Adipocyte (in vitro differentiated cells): ENCODE measurements at regions not wholly inside any gene's neighbourhood (a gene's known extent, or its start where the extent isn't known, plus 50 kb on each side); places are given as distances from the start of the nearest gene placed in this dataset.

Source experiments
- DNase-seq: peaks from one replicate; pipeline ENCODE4 v3.0.0-alpha.2; 2015; ENCODE audit warnings: low read depth
- H3K27me3 ChIP-seq: replicated peaks from 2 replicates; pipeline ENCODE4 v1.7.0; 2013; ENCODE audit warnings: mild to moderate bottlenecking, low read length, moderate library complexity; ENCODE audit not compliant: control insufficient read depth, insufficient read depth
- H3K36me3 ChIP-seq: 2 replicates; pipeline ENCODE4 v1.7.0; 2013; ENCODE audit warnings: low read length, mild to moderate bottlenecking, moderate library complexity; ENCODE audit not compliant: control insufficient read depth, insufficient read depth, severe bottlenecking
- H3K4me1 ChIP-seq: 2 replicates; pipeline ENCODE4 v1.7.0; 2013; ENCODE audit warnings: mild to moderate bottlenecking, low read length, moderate library complexity; ENCODE audit not compliant: control insufficient read depth, insufficient read depth
- H3K4me3 ChIP-seq: 2 replicates; pipeline ENCODE4 v1.7.0; 2013; ENCODE audit warnings: mild to moderate bottlenecking, low read length, moderate library complexity
- H3K9ac ChIP-seq: 2 replicates; pipeline ENCODE4 v1.7.0; 2013; ENCODE audit warnings: mild to moderate bottlenecking, low read length, moderate library complexity
- H3K9me3 ChIP-seq: 2 replicates; pipeline ENCODE4 v1.7.0; 2013; ENCODE audit warnings: mild to moderate bottlenecking, low read length, moderate library complexity; ENCODE audit not compliant: control insufficient read depth

GRCh38 chr4:4675051-4675581 is 133.3 kb upstream of the STX18 start:
- no peak for DNase-seq
- no peak overlapping the region for H3K4me3 ChIP-seq
- H3K4me1 ChIP-seq = peaks cover 24% of the 10 kb centered on the region
- no peaks in the 10 kb centered on the region for H3K36me3 ChIP-seq
- no peaks in the 10 kb centered on the region for H3K9me3 ChIP-seq
- H3K27me3 ChIP-seq = no peaks in the 10 kb centered on the region
- no peak overlapping the region for H3K9ac ChIP-seq

- Histone ChIP-seq H3K27me3 (no peaks in the 10 kb centered on the region), H3K9me3 (no peaks in the 10 kb centered on the region), H3K4me3 (no peak overlapping the region), H3K9ac (no peak overlapping the region), H3K36me3 (no peaks in the 10 kb centered on the region), H3K4me1 (peaks cover 19% of the 10 kb centered on the region)
- no peak for DNase-seq
These were observed 131.2 kb upstream of the STX18 start for GRCh38 chr4:4673070-4673469.

GRCh38 chr4:4672402-4672801 is 130.6 kb upstream of the STX18 start:
- H3K36me3 ChIP-seq = no peaks in the 10 kb centered on the region

GRCh38 chr4:4671774-4672349 is 130.0 kb upstream of the STX18 start:
- H3K36me3 ChIP-seq = no peaks in the 10 kb centered on the region
- no peaks in the 10 kb centered on the region for H3K9me3 ChIP-seq
- H3K9ac ChIP-seq = no peak overlapping the region
- no peak overlapping the region for H3K4me3 ChIP-seq
- no peak for DNase-seq
- H3K4me1 ChIP-seq = peaks cover 18% of the 10 kb centered on the region
- H3K27me3 ChIP-seq = no peaks in the 10 kb centered on the region

More at GRCh38 chr4:4672402-4672801, 130.6 kb upstream of the STX18 start:
- no peaks in the 10 kb centered on the region for H3K9me3 ChIP-seq
- no peaks in the 10 kb centered on the region for H3K27me3 ChIP-seq
- no peak for DNase-seq
- no peak overlapping the region for H3K9ac ChIP-seq
- H3K4me3 ChIP-seq = no peak overlapping the region
- peaks cover 17% of the 10 kb centered on the region for H3K4me1 ChIP-seq

GRCh38 chr4:4670869-4671268 is 129.0 kb upstream of the STX18 start:
- H3K27me3 ChIP-seq = no peaks in the 10 kb centered on the region
- H3K36me3 ChIP-seq = no peaks in the 10 kb centered on the region
- no peaks in the 10 kb centered on the region for H3K9me3 ChIP-seq
- H3K9ac ChIP-seq = no peak overlapping the region
- no peak overlapping the region for H3K4me3 ChIP-seq
- peaks cover 26% of the 10 kb centered on the region for H3K4me1 ChIP-seq
- no peak for DNase-seq

GRCh38 chr4:4668355-4669210 is 126.7 kb upstream of the STX18 start:
- no peak for DNase-seq
- peak overlapping the region; percentile 35 for H3K9ac ChIP-seq
- no peaks in the 10 kb centered on the region for H3K36me3 ChIP-seq
- H3K4me3 ChIP-seq = no peak overlapping the region
- H3K9me3 ChIP-seq = no peaks in the 10 kb centered on the region
- no peaks in the 10 kb centered on the region for H3K27me3 ChIP-seq
- H3K4me1 ChIP-seq = peaks cover 26% of the 10 kb centered on the region

GRCh38 chr4:4667622-4668081 is 125.8 kb upstream of the STX18 start:
- Histone ChIP-seq H3K4me3 (peak overlapping the region; percentile 47), H3K36me3 (no peaks in the 10 kb centered on the region), H3K9ac (peak overlapping the region; percentile 33), H3K4me1 (peaks cover 26% of the 10 kb centered on the region), H3K9me3 (no peaks in the 10 kb centered on the region), H3K27me3 (no peaks in the 10 kb centered on the region)
- no peak for DNase-seq

GRCh38 chr4:4666693-4667621 is 125.1 kb upstream of the STX18 start:
- H3K9me3 ChIP-seq = no peaks in the 10 kb centered on the region
- no peaks in the 10 kb centered on the region for H3K27me3 ChIP-seq
- peak; percentile 18 for DNase-seq
- H3K36me3 ChIP-seq = no peaks in the 10 kb centered on the region
- peak overlapping the region; percentile 33 for H3K9ac ChIP-seq
- peaks cover 19% of the 10 kb centered on the region for H3K4me1 ChIP-seq
- H3K4me3 ChIP-seq = peak overlapping the region; percentile 47

- Histone ChIP-seq H3K9me3 (no peaks in the 10 kb centered on the region), H3K4me3 (no peak overlapping the region), H3K4me1 (peaks cover 17% of the 10 kb centered on the region), H3K9ac (no peak overlapping the region), H3K36me3 (no peaks in the 10 kb centered on the region), H3K27me3 (no peaks in the 10 kb centered on the region)
- no peak for DNase-seq
These were observed 124.3 kb upstream of the STX18 start for GRCh38 chr4:4666187-4666586.

GRCh38 chr4:4664234-4664633 is 122.4 kb upstream of the STX18 start:
- Histone ChIP-seq H3K9me3 (no peaks in the 10 kb centered on the region), H3K27me3 (no peaks in the 10 kb centered on the region), H3K36me3 (no peaks in the 10 kb centered on the region), H3K9ac (no peak overlapping the region), H3K4me1 (peaks cover 30% of the 10 kb centered on the region), H3K4me3 (no peak overlapping the region)
- no peak for DNase-seq

GRCh38 chr4:4663028-4663427 is 121.2 kb upstream of the STX18 start:
- peak; percentile 34 for DNase-seq
- peaks cover 31% of the 10 kb centered on the region for H3K4me1 ChIP-seq
- no peaks in the 10 kb centered on the region for H3K9me3 ChIP-seq
- H3K9ac ChIP-seq = no peak overlapping the region
- H3K4me3 ChIP-seq = no peak overlapping the region
- H3K27me3 ChIP-seq = no peaks in the 10 kb centered on the region
- no peaks in the 10 kb centered on the region for H3K36me3 ChIP-seq
